ENCODE measurements at regions not wholly inside any gene's neighbourhood (a gene's known extent, or its start where the extent isn't known, plus 50 kb on each side); places are given as distances from the start of the nearest gene placed in this dataset.

DNA sequence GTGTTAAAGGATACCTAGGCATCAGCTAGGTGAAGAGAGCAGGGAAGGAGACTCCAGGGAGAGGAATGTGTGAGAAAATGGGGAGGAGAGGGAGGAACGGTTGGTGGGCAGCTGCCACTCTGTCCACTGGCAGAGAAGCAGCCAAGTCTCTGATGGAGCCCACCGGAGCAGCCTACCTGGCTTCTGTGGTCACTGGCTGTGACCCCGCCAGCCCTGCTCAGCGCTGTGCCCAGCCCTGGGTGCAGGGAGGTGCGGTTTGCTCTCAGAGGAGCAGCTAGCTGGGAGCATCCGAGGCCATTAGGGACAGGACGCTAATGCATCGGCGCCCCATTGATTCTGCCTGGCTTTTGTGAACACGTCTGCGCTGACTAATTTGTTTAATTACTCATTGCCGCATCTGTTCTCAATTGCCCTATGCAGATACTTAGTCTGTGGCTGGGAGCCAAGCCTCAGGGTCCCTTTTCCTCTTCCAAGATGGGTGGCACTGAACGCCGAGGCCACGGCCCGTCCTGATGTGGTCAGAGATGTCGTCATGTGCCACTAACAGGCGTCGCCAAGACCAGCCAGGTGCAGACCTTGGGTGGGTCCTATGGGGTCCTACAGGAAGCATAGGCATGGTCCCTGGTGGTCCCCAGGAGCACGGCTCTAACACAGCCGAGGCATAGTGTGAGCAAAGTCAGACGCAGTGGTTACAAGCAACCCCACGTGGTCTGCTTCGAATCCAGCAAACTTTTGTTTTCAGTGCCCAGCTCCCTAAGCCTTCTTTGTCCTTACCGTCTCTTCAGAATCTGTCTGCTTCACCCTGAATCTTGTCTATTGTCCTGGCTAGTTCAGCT is 82.0 kb downstream of the RRM2 start:
- no peak for DNase-seq (ENCODE audit: low read depth)
- Histone ChIP-seq H3K4me3 (ENCODE audit: low read length) (no peak overlapping the region), H3K4me1 (ENCODE audit: control insufficient read depth, insufficient read depth, low read length) (peaks cover 10% of the 10 kb centered on the region), H3K36me3 (ENCODE audit: control insufficient read depth, insufficient read depth, low read length, severe bottlenecking) (no peaks in the 10 kb centered on the region), H3K9me3 (ENCODE audit: control insufficient read depth, low read length) (peaks cover 5% of the 10 kb centered on the region), H3K9ac (ENCODE audit: low read length) (no peak overlapping the region), H3K27me3 (replicated peaks; ENCODE audit: control insufficient read depth, insufficient read depth, low read length) (peaks cover 10% of the 10 kb centered on the region)

DNA sequence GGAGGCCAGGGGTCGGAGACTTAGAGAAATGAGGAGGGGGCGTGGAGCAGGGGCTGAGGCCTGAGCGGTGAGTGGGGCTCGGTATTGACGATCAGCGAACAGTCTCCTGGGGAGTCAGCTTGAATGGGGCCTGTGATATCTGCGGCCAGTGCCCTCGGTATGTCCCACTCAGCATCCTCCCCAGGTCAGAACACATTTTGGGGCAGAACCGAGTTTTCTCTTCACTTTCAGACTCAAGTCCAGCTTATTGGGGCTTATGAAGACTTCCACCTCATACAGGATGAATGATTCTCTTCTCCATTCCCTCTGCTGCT is 82.6 kb downstream of the RRM2 start:
- peaks cover 13% of the 10 kb centered on the region for H3K27me3 ChIP-seq (replicated peaks; ENCODE audit: control insufficient read depth, insufficient read depth, low read length)
- H3K36me3 ChIP-seq (ENCODE audit: control insufficient read depth, insufficient read depth, low read length, severe bottlenecking): no peaks in the 10 kb centered on the region
- peaks cover 5% of the 10 kb centered on the region for H3K9me3 ChIP-seq (ENCODE audit: control insufficient read depth, low read length)
- no peak for DNase-seq (ENCODE audit: low read depth)
- H3K9ac ChIP-seq (ENCODE audit: low read length): no peak overlapping the region
- no peak overlapping the region for H3K4me3 ChIP-seq (ENCODE audit: low read length)
- H3K4me1 ChIP-seq (ENCODE audit: control insufficient read depth, insufficient read depth, low read length): peaks cover 10% of the 10 kb centered on the region

DNA sequence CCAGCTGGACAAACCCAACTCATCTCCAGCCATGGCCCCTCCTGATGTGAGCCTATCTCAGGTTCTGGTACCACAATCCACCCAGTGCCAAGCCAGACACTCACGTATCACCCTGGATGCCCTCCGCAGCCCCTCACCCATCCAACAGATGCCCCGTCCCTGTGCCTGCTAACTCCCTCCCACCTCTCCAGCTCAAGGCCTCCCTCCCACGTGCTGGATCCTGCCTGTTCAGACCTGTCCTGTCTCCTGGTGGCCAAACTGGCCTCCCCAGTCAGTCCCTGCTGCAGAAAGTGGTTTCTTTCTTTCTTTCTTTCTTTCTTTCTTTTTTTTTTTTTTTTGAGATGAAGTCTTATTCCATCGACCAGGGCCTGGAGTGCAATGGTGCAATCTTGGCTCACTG is 86.2 kb downstream of the RRM2 start:
- H3K9ac ChIP-seq (ENCODE audit: low read length): no peak overlapping the region
- no peaks in the 10 kb centered on the region for H3K4me1 ChIP-seq (ENCODE audit: control insufficient read depth, insufficient read depth, low read length)
- DNase-seq (ENCODE audit: low read depth): no peak
- H3K4me3 ChIP-seq (ENCODE audit: low read length): no peak overlapping the region
- peaks cover 13% of the 10 kb centered on the region for H3K27me3 ChIP-seq (replicated peaks; ENCODE audit: control insufficient read depth, insufficient read depth, low read length)
- no peaks in the 10 kb centered on the region for H3K9me3 ChIP-seq (ENCODE audit: control insufficient read depth, low read length)
- H3K36me3 ChIP-seq (ENCODE audit: control insufficient read depth, insufficient read depth, low read length, severe bottlenecking): no peaks in the 10 kb centered on the region

DNA sequence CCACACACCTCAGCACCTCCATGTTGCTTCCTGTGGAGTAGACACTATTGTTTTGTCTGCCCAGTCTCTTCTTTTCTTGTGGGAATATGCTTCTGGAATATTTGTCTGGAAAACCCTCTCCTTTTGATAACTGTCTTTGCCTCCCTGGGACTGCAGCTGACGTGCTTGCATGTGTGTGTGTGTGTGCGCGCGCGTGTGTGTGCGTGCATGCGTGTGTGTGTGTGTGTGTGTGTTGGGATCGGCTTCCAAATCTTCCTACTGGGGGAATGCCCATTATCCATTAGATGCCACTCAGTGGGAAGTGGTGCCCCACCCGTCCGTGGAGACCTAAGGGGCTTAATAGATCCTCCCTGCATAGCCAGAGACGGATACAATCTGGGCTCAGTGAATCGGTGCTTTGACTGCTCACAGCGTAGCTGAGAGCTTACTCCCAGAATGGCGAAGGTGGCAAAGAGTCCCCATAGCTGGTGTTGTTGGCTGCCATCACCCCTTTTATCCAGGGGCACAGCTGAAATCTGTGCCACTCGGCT is 86.9 kb downstream of the RRM2 start:
- Histone ChIP-seq H3K9me3 (ENCODE audit: control insufficient read depth, low read length) (no peaks in the 10 kb centered on the region), H3K36me3 (ENCODE audit: control insufficient read depth, insufficient read depth, low read length, severe bottlenecking) (no peaks in the 10 kb centered on the region), H3K27me3 (replicated peaks; ENCODE audit: control insufficient read depth, insufficient read depth, low read length) (peaks cover 13% of the 10 kb centered on the region), H3K4me1 (ENCODE audit: control insufficient read depth, insufficient read depth, low read length) (no peaks in the 10 kb centered on the region), H3K4me3 (ENCODE audit: low read length) (no peak overlapping the region), H3K9ac (ENCODE audit: low read length) (no peak overlapping the region)
- DNase-seq (ENCODE audit: low read depth): no peak

DNA sequence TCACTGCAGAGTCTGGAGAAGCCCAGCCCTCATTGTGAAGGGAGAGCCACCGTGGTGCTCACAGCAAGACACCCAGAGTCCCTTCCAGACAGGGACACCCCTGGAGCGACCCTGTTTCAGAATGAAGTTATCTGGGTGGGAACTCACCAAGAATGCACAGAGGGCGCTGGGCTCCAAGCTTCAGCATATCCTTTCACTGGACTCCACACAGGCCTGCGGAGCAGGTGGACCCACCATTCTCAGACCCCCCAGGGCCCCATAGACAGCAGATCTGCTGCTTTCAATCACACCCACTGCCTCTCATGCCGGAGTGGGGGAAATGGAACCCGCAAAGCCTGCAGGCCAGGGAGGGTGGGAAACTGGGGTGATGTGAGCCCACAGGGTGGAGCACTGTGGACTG is 87.8 kb downstream of the RRM2 start:
- Histone ChIP-seq H3K4me3 (ENCODE audit: low read length) (no peak overlapping the region), H3K4me1 (ENCODE audit: control insufficient read depth, insufficient read depth, low read length) (no peaks in the 10 kb centered on the region), H3K9ac (ENCODE audit: low read length) (no peak overlapping the region), H3K9me3 (ENCODE audit: control insufficient read depth, low read length) (no peaks in the 10 kb centered on the region), H3K36me3 (ENCODE audit: control insufficient read depth, insufficient read depth, low read length, severe bottlenecking) (no peaks in the 10 kb centered on the region), H3K27me3 (replicated peaks; ENCODE audit: control insufficient read depth, insufficient read depth, low read length) (peaks cover 8% of the 10 kb centered on the region)
- no peak for DNase-seq (ENCODE audit: low read depth)

DNA sequence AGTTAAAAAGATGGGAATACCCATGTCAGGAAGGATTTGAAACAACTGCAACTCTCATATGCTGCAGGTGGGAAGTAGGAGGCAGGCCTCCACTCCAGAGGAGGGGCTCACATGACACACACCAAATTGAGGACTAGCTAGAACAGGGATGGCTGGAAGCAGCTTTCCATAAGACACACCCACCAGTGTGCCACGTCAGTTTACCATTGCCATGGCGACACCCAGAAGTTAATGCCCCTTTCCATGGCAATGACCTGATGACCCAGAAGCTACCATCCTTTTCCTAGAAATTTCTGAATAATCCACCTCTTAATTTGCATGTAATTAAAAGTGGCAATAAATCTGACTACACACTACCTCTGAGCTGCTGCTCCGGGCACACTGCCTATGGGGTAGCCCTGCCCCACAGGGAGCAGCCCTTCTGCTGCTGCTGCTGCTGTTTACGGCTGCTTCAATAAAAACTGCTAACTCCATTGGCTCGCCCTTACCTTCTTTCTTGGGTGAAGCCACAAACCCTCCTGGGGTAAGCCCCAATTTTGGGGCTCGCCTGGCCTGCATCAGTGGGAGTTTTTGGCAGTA is 89.4 kb downstream of the RRM2 start:
- H3K4me3 ChIP-seq (ENCODE audit: low read length): no peak overlapping the region
- peaks cover 3% of the 10 kb centered on the region for H3K4me1 ChIP-seq (ENCODE audit: control insufficient read depth, insufficient read depth, low read length)
- H3K27me3 ChIP-seq (replicated peaks; ENCODE audit: control insufficient read depth, insufficient read depth, low read length): peaks cover 5% of the 10 kb centered on the region
- no peak for DNase-seq (ENCODE audit: low read depth)
- H3K9me3 ChIP-seq (ENCODE audit: control insufficient read depth, low read length): no peaks in the 10 kb centered on the region
- H3K36me3 ChIP-seq (ENCODE audit: control insufficient read depth, insufficient read depth, low read length, severe bottlenecking): no peaks in the 10 kb centered on the region
- no peak overlapping the region for H3K9ac ChIP-seq (ENCODE audit: low read length)

DNA sequence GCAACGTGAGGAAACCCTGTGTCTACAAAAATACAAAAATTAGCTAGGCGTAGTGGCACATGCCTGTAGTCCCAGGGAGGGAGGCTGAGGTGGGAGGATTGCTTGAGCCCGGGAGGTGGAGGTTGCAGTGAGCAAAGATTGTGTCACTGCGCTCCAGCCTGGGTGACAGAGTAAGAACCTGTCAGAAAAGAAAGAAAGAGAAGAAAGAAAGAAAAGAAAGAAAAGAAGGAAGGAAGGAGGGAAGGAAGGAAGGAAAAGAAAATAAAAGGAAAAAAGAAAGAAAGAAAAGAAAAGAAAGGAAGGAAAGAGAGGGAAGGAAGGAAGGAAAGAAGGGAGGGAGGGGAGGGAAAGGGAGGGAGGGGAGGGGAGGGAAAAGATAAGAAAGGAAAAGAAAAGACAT is 89.9 kb upstream of the HPCAL1 start:
- no peaks in the 10 kb centered on the region for H3K36me3 ChIP-seq (ENCODE audit: control insufficient read depth, insufficient read depth, low read length, severe bottlenecking)
- no peaks in the 10 kb centered on the region for H3K9me3 ChIP-seq (ENCODE audit: control insufficient read depth, low read length)
- no peak overlapping the region for H3K9ac ChIP-seq (ENCODE audit: low read length)
- peaks cover 3% of the 10 kb centered on the region for H3K4me1 ChIP-seq (ENCODE audit: control insufficient read depth, insufficient read depth, low read length)
- H3K27me3 ChIP-seq (replicated peaks; ENCODE audit: control insufficient read depth, insufficient read depth, low read length): peaks cover 5% of the 10 kb centered on the region
- H3K4me3 ChIP-seq (ENCODE audit: low read length): no peak overlapping the region
- no peak for DNase-seq (ENCODE audit: low read depth)

DNA sequence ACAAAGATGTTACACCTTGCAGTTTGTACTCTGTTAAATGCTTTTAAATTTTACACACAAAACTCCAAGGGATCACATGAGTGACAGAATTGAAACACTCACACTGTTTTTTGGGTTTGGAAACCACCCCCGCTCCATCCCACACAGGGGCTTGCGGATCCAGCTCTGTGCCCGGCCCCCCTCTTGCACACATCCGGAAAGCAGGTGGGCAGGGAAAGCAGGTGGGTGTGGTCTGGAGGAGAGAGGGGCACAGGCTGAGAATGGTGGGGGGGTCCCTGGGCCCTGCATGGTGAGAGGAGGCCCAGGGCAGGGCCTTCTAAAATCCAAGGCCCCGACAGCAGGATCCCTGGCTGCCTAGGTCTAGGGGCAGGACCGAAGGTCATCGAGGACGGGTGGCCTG is 88.5 kb upstream of the HPCAL1 start:
- no peak for DNase-seq (ENCODE audit: low read depth)
- peaks cover 3% of the 10 kb centered on the region for H3K4me1 ChIP-seq (ENCODE audit: control insufficient read depth, insufficient read depth, low read length)

DNA sequence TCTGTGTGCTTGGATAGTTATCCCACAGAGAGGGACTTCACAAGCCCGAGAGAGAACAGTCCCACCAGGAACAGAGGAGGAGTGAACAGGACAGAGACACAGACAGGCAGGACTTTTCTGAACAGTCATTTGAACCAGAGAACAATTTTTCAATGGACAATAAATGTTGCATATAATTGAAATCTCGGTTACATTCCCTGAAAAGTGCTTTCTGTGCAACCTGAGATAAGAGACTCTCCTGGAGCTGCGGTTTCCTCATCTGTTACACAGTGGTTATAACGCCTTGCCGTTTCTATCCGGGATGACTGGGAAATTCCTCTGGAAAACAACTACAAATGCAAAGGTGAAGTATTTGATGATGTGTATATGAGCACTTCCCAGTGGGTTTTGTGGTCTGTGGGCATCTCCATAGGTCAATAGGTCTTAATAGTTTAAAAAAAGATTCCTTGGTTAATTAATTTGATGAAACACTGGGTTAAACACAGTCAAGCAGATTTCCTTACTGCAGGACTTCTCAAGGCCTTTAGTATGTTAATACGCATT is 87.2 kb upstream of the HPCAL1 start:
- Histone ChIP-seq H3K36me3 (ENCODE audit: control insufficient read depth, insufficient read depth, low read length, severe bottlenecking) (no peaks in the 10 kb centered on the region), H3K9me3 (ENCODE audit: control insufficient read depth, low read length) (no peaks in the 10 kb centered on the region), H3K4me1 (ENCODE audit: control insufficient read depth, insufficient read depth, low read length) (peaks cover 3% of the 10 kb centered on the region), H3K9ac (ENCODE audit: low read length) (no peak overlapping the region), H3K4me3 (ENCODE audit: low read length) (no peak overlapping the region), H3K27me3 (replicated peaks; ENCODE audit: control insufficient read depth, insufficient read depth, low read length) (peaks cover 2% of the 10 kb centered on the region)
- DNase-seq (ENCODE audit: low read depth): no peak

More for the DNA sequence above, 88.5 kb upstream of the HPCAL1 start:
- Histone ChIP-seq H3K4me3 (ENCODE audit: low read length) (no peak overlapping the region), H3K9me3 (ENCODE audit: control insufficient read depth, low read length) (no peaks in the 10 kb centered on the region), H3K36me3 (ENCODE audit: control insufficient read depth, insufficient read depth, low read length, severe bottlenecking) (no peaks in the 10 kb centered on the region), H3K9ac (ENCODE audit: low read length) (no peak overlapping the region), H3K27me3 (replicated peaks; ENCODE audit: control insufficient read depth, insufficient read depth, low read length) (peaks cover 6% of the 10 kb centered on the region)

DNA sequence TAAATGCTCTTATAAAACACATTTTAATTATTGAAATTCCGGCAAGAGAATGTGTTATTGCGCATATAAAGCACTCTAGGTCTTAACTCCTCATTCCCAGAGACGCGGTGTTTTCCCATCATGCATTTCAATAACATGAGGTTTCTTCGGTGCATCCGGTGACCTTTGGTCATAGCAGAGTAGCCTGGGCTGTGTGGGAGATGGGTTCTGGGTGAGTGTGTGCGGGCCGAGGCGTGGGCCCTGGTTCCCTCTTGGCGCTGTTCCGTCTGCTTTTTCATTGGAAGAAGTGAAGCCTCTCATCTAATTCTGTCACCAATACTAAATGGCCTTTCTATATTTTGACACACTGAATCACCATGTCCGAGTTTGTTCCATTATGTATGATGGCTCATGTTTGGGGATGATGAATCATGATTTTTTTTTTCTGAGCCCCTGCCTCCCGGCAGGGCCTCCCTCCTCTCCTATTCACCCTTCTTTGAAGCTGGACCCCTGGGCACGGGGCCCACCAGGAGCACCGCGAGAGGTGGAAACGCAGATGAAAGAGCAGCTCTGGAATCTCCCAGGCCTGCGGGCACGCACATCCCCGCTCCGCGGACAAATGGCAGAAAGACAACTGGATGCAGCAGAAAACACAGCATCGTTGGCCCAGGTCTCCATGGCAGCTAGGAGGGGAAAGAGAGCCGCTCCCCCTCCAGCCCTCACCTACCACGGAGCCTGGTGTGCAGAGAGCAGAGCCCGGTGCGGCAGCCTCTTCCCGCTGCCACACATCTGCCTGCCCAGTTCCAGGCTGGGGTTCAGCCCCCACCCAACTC is 85.8 kb upstream of the HPCAL1 start:
- no peak for DNase-seq (ENCODE audit: low read depth)
- H3K9me3 ChIP-seq (ENCODE audit: control insufficient read depth, low read length): no peaks in the 10 kb centered on the region
- no peaks in the 10 kb centered on the region for H3K36me3 ChIP-seq (ENCODE audit: control insufficient read depth, insufficient read depth, low read length, severe bottlenecking)
- peaks cover 7% of the 10 kb centered on the region for H3K27me3 ChIP-seq (replicated peaks; ENCODE audit: control insufficient read depth, insufficient read depth, low read length)
- peaks cover 3% of the 10 kb centered on the region for H3K4me1 ChIP-seq (ENCODE audit: control insufficient read depth, insufficient read depth, low read length)
- H3K4me3 ChIP-seq (ENCODE audit: low read length): no peak overlapping the region
- no peak overlapping the region for H3K9ac ChIP-seq (ENCODE audit: low read length)

Measured in adipocyte (in vitro differentiated cells).